Panc1 (cell line): ENCODE measurements at regions not wholly inside any gene's neighbourhood (a gene's known extent, or its start where the extent isn't known, plus 50 kb on each side); places are given as distances from the start of the nearest gene placed in this dataset.
A peak's percentile ranks its signal among the peaks of the same experiment; 100 is the strongest.

Source experiments
- ATAC-seq: fragments of 200-7000 bp; cut with Tn5 transposase; 2 replicates; pipeline ENCODE4 v1.9.1; 2020; ENCODE audit warnings: mild to moderate bottlenecking, moderate library complexity
- BruUV-seq: library from RNA; stranded (reverse); fragments of 400-500 nt; replicated peaks from 2 replicates; lab custom pipeline; 2021; lab: Mats Ljungman, UMichigan
- CTCF ChIA-PET: fragments of 300-600 bp; sonication (Branson Sonifier 250); formaldehyde crosslinking; loops from one replicate; lab custom pipeline; 2022; ENCODE audit warnings: antibody characterized with exemption; lab: Charles Lee
- POLR2A ChIA-PET: fragments of 300-600 bp; sonication (Branson Sonifier 250); formaldehyde crosslinking; loops from one replicate; lab custom pipeline; 2022; ENCODE audit warnings: antibody characterized with exemption; lab: Charles Lee
- DNase-seq: peaks from one replicate; pipeline ENCODE4 v3.0.0-alpha.2; 2010; ENCODE audit warnings: low read depth, low spot score
- H3K27ac ChIP-seq: 2 replicates; pipeline ENCODE4 v1.5.1; 2011; ENCODE audit warnings: mild to moderate bottlenecking, low read length, inconsistent platforms
- H3K27me3 ChIP-seq: fragments of 200-500 bp; sonication (Bioruptor generic); 2 replicates; pipeline ENCODE4 v1.6.0; 2014; ENCODE audit warnings: low read length, inconsistent platforms; ENCODE audit not compliant: control insufficient read depth, insufficient read depth
- H3K36me3 ChIP-seq: fragments of 200-500 bp; sonication (Bioruptor generic); 2 replicates; pipeline ENCODE4 v1.5.1; 2014; ENCODE audit warnings: inconsistent platforms, mild to moderate bottlenecking, low read length, moderate library complexity; ENCODE audit not compliant: control insufficient read depth, insufficient read depth
- H3K4me1 ChIP-seq: 2 replicates; pipeline ENCODE4 v1.5.1; 2011; ENCODE audit warnings: inconsistent platforms, mild to moderate bottlenecking, low read length, moderate library complexity; ENCODE audit not compliant: control insufficient read depth, insufficient read depth
- H3K4me3 ChIP-seq, 2 experiments: 2 replicates each; pipeline ENCODE4 v1.5.1; 2011 to 2012; ENCODE audit warnings: low read depth in 2 of 2, low read length in 2 of 2, mild to moderate bottlenecking in 2 of 2, inconsistent platforms in 1 of 2, moderate library complexity in 1 of 2
- H3K9me3 ChIP-seq: fragments of 200-500 bp; sonication (Bioruptor generic); 2 replicates; pipeline ENCODE4 v1.5.1; 2014; ENCODE audit warnings: low read depth, mild to moderate bottlenecking, inconsistent platforms, low read length, moderate library complexity; ENCODE audit not compliant: control insufficient read depth, insufficient read depth
- POLR2AphosphoS5 ChIP-seq: IDR thresholded peaks from 2 replicates; pipeline ENCODE4 v1.6.1; 2012; ENCODE audit warnings: mild to moderate bottlenecking, low read depth, low read length, moderate library complexity
- SIN3A ChIP-seq: IDR thresholded peaks from 2 replicates; pipeline ENCODE4 v1.6.1; 2012; ENCODE audit warnings: low read depth, mild to moderate bottlenecking, low read length, moderate library complexity, borderline replicate concordance; ENCODE audit not compliant: insufficient read depth
- TCF7L2 ChIP-seq: IDR thresholded peaks from 2 replicates; pipeline ENCODE4 v1.6.1; 2011; ENCODE audit warnings: mild to moderate bottlenecking, low read depth, low read length, inconsistent platforms
- in situ Hi-C: cut with HindIII; loops from 2 replicates; pipeline ENCODE4 v1.10.0; 2016; ENCODE audit warnings: low sequenced_read_pairs, low pct_unique_long_range_greater_than_20kb
- intact Hi-C: fragments of 100-400 bp; cut with micrococcal nuclease; formaldehyde crosslinking; loops from one replicate; pipeline ENCODE4 v1.10.0; 2022; ENCODE audit not compliant: unreplicated experiment
- TF ChIP-seq, protein P1 (sequence below), 2 experiments: IDR thresholded peaks; 2 replicates each; pipeline ENCODE4 v1.6.1; 2011 to 2012; ENCODE audit warnings: low read depth in 2 of 2, control low read depth in 1 of 2, low read length in 1 of 2, mild to moderate bottlenecking in 1 of 2, moderate library complexity in 1 of 2; ENCODE audit not compliant: insufficient read depth in 1 of 2
- TF ChIP-seq, protein P2 (sequence below): fragments of 450-650 bp; IDR thresholded peaks from 2 replicates; pipeline ENCODE4 v1.5.1; 2017; ENCODE audit warnings: mild to moderate bottlenecking

DNA sequence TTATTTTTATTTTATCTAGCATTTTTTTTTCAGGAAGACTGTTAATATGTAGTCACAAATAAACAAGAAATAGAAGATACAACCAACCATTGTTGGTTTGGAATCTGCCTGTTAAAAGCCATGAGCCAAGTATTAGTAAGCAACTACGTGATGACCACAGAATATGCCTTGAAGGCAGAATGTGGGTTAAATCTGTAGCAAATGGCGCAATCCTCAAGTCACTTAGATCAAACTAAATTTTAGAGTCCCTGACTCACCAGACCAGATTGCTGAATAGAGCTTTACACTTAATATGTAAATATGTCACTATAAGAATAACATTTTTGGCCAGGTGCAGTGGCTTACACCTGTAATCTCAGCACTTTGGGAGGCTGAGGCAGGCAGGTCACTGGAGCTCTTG, 800.1 kb upstream of the CITED2 start:
- in situ Hi-C loops (no loop called here), intact Hi-C loops (no loop called here)
- DNase-seq (peak; percentile 17), ATAC-seq (peak; percentile 38; the same call in 1 of the 2 replicates)
- no peaks in the 10 kb centered on the region for H3K9me3 ChIP-seq
- ChIA-PET POLR2A (no interaction called here), CTCF (no interaction called here)
- H3K27me3 ChIP-seq = no peaks in the 10 kb centered on the region
- H3K27ac ChIP-seq = no peak overlapping the region
- BruUV-seq = no TSS peak
- H3K4me3 ChIP-seq = no peak overlapping the region
- no peaks in the 10 kb centered on the region for H3K36me3 ChIP-seq
- no peaks in the 10 kb centered on the region for H3K4me1 ChIP-seq
- TF ChIP-seq, protein P1, sequence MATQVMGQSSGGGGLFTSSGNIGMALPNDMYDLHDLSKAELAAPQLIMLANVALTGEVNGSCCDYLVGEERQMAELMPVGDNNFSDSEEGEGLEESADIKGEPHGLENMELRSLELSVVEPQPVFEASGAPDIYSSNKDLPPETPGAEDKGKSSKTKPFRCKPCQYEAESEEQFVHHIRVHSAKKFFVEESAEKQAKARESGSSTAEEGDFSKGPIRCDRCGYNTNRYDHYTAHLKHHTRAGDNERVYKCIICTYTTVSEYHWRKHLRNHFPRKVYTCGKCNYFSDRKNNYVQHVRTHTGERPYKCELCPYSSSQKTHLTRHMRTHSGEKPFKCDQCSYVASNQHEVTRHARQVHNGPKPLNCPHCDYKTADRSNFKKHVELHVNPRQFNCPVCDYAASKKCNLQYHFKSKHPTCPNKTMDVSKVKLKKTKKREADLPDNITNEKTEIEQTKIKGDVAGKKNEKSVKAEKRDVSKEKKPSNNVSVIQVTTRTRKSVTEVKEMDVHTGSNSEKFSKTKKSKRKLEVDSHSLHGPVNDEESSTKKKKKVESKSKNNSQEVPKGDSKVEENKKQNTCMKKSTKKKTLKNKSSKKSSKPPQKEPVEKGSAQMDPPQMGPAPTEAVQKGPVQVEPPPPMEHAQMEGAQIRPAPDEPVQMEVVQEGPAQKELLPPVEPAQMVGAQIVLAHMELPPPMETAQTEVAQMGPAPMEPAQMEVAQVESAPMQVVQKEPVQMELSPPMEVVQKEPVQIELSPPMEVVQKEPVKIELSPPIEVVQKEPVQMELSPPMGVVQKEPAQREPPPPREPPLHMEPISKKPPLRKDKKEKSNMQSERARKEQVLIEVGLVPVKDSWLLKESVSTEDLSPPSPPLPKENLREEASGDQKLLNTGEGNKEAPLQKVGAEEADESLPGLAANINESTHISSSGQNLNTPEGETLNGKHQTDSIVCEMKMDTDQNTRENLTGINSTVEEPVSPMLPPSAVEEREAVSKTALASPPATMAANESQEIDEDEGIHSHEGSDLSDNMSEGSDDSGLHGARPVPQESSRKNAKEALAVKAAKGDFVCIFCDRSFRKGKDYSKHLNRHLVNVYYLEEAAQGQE (IDR thresholded peaks at IDR 0.05; ENCODE audit: insufficient read depth in 1 of 2, low read depth in 2 of 2, low read length in 1 of 2) = no peak
- TF ChIP-seq, protein P2, sequence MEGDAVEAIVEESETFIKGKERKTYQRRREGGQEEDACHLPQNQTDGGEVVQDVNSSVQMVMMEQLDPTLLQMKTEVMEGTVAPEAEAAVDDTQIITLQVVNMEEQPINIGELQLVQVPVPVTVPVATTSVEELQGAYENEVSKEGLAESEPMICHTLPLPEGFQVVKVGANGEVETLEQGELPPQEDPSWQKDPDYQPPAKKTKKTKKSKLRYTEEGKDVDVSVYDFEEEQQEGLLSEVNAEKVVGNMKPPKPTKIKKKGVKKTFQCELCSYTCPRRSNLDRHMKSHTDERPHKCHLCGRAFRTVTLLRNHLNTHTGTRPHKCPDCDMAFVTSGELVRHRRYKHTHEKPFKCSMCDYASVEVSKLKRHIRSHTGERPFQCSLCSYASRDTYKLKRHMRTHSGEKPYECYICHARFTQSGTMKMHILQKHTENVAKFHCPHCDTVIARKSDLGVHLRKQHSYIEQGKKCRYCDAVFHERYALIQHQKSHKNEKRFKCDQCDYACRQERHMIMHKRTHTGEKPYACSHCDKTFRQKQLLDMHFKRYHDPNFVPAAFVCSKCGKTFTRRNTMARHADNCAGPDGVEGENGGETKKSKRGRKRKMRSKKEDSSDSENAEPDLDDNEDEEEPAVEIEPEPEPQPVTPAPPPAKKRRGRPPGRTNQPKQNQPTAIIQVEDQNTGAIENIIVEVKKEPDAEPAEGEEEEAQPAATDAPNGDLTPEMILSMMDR = no peak
- TF ChIP-seq POLR2AphosphoS5 (no peak), TCF7L2 (no peak)

DNA sequence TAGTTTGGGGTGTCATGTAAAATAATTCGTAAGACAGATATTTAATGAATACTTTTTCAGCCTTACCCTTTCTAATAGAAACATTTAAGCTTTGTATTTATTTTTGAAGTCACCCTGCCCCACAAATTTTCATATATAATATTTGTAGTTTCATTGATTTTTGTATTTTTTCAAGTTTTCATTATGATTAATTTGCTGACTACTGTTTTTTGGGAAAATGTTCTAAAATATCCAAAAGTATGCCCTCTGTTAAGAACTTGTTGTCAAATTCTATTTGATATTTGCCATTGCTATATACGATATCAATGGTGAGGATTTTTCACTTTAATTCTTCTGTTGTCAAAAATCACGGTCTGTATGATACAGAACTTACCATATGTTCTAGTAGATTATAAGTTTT, 793.9 kb upstream of the CITED2 start:
- H3K27me3 ChIP-seq = no peaks in the 10 kb centered on the region
- no peak overlapping the region for H3K27ac ChIP-seq
- BruUV-seq = no TSS peak
- CTCF ChIA-PET = no interaction called here
- H3K9me3 ChIP-seq = no peaks in the 10 kb centered on the region
- DNase-seq = no peak
- no peaks in the 10 kb centered on the region for H3K36me3 ChIP-seq
- no peaks in the 10 kb centered on the region for H3K4me1 ChIP-seq
- POLR2A ChIA-PET = no interaction called here
- in situ Hi-C loops = no loop called here
- intact Hi-C loops = no loop called here
- ATAC-seq = no peak
- H3K4me3 ChIP-seq = no peak overlapping the region
- TF ChIP-seq, protein P1 (IDR thresholded peaks at IDR 0.05; ENCODE audit: insufficient read depth in 1 of 2, low read depth in 2 of 2, low read length in 1 of 2) = no peak
- TF ChIP-seq POLR2AphosphoS5 = no peak
- TF ChIP-seq SIN3A = no peak
- TF ChIP-seq, protein P2 = no peak
- TF ChIP-seq TCF7L2 = no peak
